ENCODE measurements at regions not wholly inside any gene's neighbourhood (a gene's known extent, or its start where the extent isn't known, plus 50 kb on each side); places are given as distances from the start of the nearest gene placed in this dataset.
"Not testable (repeated sequence)": the region's sequence is repeated elsewhere in the genome, so short reads cannot be mapped to it uniquely, and the experiment has no call there.

DNA sequence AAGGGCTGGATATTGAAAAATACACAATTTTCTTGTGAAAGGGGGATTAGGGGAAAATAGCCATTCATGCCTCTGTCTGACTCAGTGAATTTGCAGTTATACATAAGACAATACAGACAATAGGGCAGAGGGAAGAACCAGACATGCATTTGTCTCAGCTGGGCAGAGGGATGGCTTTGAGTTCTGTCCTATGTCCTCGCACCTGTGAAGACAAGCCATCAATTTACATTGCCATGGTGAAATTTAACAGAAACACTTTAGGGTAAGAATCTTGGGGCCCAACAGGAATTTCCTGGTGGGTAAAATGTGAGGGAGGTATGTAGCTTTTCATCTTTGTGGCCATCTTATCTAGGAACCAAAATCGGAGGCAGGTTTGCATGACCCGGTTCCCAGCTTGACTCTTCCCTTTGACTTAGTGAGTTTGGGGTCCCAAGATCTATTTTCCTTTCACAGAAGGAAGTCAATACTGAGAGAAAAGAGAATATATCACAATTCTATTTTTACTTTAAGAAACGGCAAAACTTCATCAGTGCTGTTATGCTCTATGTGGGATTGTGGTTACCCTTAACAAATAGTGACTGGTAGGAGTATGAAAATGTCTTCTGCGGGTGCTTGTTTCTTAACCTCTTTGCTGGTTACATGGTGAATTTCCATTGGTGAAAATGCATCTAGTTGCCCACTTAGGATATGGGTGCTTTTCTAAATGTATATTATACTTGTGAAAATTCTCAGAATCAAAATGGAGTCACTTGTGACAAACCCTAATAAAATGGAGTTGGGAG, 221.8 kb downstream of the SPP2 start:
- DNase-seq, result no peak

DNA sequence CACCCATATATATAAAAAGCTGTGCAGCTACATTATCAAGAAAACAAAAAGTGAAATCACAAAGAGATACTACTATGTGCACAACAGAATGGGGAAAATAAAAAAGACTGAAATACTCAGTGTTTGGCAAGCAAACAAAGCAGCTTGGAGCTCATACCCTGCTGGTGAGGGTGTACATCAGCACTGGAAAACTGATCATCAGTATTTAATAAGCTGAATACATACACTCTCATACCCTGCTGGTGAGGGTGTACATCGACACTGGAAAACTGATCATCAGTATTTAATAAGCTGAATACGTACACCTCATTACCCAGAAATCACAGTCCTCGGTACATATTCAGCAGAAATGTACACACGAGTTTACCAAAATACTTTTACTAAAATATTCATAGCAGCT, 220.8 kb downstream of the SPP2 start:
- no peak for DNase-seq

DNA sequence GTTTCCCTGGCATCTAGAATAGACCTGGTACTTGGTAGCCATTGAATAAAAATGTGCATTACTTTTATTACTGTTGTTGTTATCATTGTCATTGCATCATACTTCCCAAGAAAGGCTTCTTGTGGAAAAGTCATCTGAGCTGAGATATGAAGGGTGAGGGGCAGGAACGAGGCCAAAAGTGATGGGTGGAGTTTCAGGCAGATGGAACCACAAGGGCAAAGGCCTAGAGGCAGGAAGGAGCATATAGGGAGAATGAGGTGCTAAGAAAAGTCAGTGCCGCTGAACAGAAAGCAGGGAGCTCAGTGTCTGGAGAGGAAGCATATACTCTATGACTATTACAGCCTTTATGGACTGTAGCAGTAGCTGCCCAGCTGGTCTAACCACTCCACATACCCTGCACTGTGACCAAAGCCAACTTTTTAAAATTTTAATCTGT, 219.3 kb downstream of the SPP2 start:
- no peak for DNase-seq

DNA sequence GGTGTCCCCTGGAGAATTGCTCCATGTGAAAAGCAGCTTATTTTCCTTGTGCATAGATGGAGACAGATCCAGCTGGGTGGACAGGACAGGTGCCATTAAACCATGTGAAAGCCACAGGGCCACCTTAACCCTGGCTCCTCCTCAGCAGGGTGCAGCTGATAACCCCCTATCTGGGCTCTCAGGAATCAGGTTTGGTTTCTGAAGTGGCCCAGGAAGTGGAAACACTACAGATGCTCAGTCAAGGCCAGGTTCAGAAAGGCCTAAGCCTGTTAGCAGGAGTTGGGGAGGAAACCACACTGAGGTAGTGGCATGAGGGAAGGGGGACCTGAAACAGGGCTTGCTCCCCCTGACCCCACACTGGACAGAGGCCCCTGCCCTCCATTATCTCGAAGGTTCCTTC, 217.0 kb downstream of the SPP2 start:
- no peak for DNase-seq

DNA sequence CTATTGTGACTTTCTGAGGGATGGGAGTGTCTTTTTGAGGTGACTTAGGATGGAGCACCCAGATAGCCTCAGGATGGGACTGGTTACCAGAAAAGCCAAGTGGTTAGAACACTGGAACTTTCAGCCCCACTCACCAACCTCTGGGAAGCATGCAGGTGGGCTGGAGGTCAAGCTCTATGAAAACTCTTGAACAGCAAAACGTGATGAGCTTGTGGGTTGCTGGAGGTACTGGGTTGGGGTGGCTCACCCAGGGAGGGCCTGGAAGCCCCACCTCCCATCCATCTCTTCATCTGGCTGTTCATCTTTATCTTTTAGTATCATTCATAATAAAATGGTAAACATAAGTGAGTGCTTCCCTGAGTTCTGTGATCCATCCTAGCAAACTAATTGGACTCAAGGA, 216.4 kb downstream of the SPP2 start:
- no peak for DNase-seq

DNA sequence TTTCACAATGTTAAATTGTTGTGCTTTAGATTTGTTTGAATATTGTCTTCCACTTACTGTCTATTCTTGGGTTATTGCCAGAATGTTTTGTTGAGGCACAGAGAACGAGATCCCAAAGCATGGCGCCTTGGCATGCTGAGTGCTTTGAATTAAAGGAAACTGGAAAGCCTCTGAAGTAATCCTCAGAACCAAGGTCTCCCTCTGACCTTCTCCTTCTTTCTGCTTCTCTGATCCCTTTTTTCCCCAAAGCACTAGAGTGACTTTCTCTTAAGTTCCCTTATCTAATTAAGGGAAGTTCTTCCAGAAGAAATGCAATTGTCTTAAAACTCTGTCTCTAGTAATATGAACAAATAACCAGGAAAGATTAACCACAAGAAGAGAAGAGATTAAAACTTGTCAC, 214.7 kb downstream of the SPP2 start:
- DNase-seq, result no peak

DNA sequence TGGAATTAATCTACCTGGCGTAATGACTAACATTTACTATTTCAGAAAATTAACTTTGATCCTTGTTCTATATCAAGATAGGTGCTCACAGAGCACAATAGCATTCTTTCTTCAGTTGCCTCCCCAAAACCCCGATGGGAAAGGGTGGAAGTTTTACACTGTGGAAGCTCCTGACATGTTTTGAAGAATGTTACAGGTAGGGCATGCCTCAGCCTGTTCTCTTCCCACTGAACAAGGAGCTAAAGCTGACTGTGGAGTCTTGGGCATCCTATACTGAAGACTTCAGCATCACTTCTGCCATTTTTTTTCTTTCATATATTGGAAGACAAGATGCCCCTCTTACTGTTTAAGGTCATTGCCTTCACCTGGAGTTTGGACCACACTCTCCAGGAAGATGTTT, 211.2 kb downstream of the SPP2 start:
- no peak for DNase-seq

DNA sequence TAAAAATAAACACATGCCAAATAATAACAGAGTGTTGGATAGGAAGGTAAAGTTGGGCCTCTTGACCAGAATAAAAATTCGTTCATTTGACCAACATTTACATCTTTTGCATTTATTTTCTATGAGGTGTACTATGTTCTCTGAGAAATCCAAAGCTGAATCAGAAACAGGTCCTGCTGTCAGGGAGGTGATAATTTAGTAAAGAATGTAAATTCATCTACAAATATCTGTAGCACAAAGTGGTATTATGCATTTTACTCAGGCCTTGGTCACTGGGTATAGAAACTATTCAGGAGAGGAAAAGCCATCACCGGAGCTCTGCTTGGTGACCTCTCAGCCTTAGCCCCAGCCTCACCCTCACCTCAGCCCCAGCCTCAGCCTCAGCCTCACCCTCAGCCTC, 208.9 kb downstream of the SPP2 start:
- DNase-seq, result no peak

DNA sequence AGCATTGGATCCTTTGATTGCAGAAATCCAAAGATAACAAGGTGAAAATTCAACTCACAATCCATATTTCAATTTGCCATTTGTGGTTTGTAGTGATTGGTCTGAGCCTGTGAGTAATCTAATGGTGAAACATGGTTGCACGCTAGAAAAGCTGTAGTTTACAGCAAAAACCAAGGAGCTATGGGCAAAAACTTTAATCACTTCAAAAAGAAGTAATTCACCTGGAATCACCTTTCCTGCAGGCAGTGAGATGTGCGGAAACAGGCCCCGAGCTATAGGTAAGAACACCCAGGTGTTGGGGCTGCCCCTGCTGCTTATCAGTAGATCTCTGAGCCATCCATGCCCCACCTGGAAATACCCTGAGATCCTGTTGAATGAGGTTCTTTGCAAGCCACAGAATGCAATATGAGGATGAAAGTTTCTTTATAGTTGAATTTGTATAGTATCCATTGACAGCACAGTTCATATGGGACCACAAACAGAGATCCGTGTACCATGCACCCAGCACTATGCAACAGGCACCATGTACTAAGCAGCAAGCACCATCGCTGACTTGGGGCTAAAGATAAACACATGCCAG, 208.2 kb downstream of the SPP2 start:
- no peak for DNase-seq

DNA sequence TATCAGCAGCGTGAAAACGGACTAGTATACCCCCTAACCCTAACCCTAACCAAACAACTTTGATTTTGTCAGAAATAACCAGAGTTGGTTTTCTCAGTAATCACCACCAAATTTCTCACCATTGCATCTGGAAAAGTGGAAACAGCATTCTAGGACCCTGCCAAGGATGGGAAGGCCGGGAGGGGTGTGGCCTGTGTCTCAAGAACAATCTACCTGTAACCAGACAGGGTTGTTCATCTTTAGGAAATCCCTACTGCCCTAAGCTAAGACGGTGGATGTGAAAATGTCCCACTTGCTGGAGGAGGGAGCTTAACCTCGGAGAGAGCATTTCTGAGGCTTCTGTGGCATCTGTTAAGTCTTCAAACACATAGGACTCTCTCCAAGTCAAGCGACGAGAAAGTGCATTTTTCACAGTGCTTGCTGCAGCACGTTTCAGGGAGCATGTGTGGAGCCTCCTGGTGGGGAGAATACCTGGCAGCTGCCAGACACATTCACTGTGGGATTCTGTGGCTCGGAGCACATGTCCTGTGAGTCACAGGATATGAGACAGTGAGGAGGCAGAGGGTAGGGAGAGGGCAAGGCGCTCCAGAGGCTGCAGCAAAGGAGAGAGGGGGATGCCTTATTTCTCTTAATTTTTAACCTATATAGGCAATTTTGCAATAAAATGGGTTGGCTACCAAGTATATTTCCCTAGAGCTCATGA, 207.5 kb downstream of the SPP2 start:
- DNase-seq, result peak; percentile 34

DNA sequence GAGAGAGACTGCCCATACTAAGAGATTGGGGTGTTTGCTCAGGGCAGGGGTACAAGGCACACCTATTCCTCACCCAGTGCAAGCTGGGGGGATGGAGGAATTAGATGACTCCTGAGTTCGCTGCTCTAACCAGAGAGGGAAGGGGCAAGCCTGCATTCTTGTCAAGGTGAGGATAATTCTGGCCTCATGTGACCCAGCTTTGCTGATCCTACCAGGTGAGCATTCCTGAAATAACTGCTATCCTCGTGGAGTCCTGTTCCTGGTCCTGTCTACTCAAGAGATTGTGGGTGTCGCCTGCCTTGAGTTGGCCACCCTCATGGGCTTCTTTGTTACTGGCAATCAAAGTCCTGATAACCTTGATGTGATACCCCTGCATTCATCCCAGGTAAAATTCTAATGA, 206.0 kb downstream of the SPP2 start:
- DNase-seq, result no peak

DNA sequence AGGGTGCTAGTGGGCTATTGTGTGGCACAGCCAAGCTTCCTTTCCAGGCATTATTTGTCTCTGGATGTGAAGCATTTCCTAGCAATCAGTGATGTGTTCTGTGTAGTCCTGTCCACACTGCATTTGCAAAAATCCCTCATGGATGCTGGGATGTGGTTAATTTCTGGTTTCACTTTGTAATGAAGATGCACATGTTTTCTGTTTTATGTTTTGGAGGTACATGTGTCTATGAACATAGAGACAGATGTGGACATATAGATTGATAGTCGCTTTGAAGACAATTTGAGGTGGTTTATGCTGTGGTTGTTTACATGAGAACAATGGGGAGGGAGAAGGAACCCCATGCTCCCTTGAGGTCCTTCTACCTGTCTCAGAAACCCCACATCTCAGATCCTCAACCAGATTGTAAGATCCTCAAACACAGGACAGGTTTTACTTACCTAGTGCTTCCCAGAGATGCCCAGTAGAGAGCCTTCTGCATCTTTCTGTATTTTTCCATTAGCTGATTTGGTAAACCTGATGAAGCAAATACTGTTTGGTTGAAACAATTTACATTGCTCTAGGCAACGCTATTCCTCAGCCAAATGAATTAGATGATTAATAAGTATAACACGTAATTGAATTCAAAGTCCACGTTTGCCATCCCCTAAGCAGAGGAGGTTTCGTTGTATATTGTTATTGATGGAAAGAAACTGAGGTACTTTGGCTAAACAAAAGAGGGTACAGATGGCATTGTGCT, 204.4 kb downstream of the SPP2 start:
- DNase-seq, result no peak

DNA sequence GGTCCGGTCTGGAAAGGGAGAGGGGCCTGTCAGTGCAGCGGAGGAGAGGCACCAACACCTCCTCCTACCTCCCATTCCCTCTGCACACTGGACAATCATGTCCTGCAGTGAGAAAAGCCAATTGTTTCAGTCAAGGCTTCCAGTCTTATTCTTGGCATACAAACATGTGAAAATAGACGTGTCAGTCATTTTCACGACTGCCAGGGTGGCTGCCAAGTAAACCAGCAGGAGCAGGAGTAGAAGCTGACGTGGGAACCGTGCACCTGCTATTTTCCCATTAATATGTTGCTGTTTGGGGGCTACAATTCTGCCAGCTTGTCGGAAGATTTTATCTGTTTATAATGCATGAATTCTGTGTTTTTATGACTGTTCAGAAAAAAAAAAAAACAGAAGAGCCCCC, 202.3 kb downstream of the SPP2 start:
- no peak for DNase-seq

DNA sequence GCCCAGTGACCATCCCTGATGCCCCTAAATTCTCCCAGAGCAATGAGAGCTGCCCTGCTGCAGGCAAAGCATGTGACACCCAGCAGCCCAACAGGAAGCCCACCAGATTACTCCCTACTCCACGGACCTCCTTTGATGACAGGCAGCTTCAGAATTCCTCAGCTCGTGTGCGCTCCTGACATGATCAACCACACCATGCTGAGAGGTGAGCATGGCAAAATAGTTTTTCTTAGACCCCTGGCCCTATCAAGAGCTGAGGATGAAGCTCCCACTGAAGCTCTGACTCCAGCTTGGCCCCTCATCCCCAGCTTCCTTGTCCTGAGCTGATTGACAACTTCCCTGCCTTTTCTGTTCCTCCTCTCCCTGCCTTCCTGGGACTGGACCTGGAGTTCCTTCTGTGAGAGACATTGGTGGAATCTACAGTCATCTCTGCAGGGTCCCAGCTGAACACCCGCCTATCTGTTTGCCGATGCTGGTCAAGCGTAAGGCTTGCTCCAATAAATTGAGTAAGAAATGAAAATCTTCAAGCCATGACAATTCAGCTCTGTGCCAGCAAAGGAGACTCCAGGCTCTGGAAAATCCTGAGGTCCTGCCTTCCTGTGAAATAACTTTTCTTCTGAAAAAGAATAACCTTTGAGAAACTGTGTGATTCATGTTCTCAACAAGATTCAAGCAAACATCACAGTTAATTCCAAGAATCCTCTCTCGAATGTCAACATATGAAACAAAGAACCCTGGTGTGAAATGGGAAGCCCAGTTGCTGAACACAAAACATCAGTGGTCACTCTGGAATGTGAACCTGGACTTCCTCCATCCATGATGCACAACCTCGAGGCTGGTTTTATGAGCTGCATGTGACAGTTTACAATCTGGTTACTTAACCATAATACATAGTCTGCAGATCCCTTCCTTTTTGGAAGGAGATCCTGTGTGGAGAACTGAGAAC, 201.1 kb downstream of the SPP2 start:
- no peak for DNase-seq

DNA sequence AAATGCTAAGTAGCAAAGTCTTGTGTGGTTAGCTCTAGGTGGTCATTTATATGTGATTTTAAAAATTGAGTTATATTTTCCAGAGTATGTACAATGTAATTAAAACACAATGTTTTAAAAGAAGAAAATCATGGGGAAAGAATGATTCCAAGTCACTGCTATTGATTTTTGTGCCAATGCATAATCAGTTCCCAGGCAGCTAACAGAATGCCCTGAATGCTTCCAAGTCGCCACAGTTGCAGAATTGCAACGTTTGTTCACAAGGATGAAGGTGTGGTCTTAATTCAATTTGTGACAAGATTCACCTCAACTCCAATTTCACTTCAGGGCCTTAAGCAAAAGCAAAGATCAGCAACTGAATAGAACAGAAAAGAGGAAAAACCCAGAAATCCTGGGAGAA, 200.4 kb downstream of the SPP2 start:
- no peak for DNase-seq

DNA sequence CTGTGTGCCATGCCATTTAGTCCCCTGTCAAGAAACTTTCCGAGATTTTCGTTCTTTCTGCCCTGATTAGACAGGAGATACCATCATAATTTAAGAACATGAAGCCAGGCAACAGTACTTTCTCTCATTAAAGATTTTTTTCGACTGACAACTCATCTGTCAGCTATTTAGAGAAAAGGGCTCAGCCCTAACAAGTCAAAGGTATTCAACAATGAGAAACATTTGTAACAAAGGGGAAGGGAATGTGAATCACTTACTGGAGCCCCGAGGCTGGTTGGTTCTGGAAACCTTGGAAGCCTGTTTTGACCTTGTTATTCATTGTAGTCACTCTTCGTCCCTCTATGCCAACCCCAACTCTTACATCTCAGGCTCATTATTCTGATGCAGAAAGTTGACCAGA, 199.4 kb downstream of the SPP2 start:
- no peak for DNase-seq

DNA sequence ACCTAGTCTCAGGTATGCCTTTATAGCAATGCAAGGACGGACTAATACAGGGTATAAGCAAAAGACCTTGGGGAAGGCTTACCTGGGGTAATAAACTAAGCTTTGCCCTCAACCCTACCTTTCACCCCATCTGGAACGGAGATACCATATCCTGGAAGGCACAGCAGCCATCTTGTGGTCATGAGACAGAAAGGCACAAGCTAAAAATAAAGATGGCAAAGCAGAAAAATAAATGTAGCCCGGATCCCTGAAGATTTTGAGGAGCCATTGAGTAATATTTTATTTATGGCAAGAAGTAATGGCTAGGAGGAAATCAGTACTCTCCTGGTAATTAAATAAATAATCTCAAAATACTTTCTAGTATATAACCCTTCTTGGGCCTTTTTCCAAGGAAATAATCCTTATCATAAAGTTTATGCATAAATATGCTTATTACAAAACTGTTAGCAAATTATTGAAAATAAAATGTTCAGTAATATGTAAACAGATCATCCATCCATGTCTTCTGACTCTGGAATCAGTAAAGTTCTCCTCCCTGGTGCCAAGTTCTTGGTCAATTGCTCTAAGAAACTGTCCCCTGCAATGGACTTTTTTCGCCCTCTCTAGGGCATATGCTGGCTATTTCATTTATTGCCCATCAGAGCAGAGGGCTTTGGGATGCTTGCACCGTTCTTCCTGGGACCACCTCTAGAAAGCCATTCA, 198.7 kb downstream of the SPP2 start:
- DNase-seq, result no peak

DNA sequence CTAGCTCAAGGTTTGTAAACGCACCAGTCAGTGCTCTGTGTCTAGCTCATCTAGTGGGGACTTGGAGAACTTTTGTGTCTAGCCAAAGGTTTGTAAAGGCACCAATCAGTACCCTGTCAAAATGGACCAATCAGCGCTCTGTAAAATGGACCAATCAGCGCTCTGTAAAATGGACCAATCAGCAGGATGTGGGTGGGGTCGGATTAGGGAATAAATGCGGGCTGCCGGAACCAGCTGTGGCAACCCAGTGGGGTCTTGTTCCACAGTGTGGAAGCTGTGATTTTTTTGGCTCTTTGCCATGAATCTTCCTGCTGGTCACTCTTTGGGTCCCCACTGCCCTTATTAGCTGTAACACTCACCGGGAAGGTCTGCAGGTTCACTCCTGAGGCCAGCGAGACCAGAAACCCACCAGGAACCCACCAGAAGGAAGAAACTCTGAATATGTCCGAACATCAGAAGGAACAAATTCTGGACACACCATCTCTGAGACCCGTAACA, 197.8 kb downstream of the SPP2 start:
- not testable (repeated sequence) for DNase-seq

DNA sequence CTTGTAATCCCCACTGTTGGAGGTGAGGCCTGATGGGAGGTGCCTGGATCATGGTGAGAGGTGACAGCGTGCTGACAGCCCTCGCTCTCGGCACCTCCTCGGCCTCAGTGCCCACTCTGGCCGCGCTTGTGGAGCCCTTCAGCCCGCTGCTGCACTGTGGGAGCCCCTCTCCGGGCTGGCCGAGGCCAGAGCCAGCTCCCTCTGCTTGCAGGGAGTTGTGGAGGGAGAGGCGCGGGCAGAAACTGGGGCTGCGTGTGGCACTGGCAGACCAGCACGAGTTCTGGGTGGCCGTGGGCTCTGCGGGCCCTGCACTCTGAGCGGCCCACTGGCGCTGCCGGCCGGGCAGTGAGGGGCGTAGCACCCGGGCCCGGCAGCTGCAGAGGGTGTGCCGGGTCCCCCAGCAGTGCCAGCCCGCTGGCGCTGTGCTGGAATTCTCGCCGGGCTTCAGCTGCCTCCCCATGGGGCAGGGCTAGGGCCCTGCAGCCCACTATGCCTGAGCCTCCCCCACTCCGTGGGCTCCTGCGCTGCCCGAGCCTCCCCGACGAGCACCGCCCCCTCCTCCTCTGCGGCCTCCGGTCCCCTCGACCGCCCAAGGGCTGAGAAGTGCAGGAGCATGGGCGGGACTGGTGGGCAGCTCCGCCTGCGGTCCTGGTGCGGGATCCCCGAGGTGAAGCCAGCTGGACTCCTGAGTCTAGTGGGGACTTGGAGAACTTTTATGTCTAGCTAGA, 197.1 kb downstream of the SPP2 start:
- DNase-seq, result no peak

DNA sequence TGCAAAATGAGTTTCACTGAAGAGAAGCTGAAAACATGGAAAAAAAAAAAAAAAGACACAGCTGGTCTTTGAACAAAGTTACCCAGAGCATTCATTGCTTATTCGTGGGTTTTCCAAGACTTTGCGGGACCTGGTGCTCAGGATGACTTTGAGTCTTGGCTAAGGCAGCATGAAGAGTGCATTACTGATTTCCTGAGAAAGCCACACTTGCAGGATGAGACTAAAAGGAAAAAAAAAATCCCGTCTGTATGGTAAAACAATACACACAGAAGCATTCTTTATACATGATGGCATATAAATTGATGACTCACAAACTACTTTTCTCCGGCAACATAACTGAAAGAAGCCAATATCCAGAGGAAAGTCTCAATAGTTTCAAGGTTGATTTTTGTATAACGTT, 195.4 kb downstream of the SPP2 start:
- DNase-seq, result no peak

Measured in skin of body (tissue), 1 donor.